ENCODE measurements at regions not wholly inside any gene's neighbourhood (a gene's known extent, or its start where the extent isn't known, plus 50 kb on each side); places are given as distances from the start of the nearest gene placed in this dataset.

GRCh38 chr18:24731158-24731557 is 270.7 kb downstream of the HRH4 start:
- no peak for TF ChIP-seq CTCF (IDR thresholded peaks at IDR 0.05)
- no peak for TF ChIP-seq EZH2 (IDR thresholded peaks at IDR 0.05; ENCODE audit: borderline replicate concordance, insufficient read depth, low read depth, low read length, poor library complexity, severe bottlenecking)

Data from B cell (primary cell).